Mucosa of descending colon (tissue), 3 donors: ENCODE measurements at regions not wholly inside any gene's neighbourhood (a gene's known extent, or its start where the extent isn't known, plus 50 kb on each side); places are given as distances from the start of the nearest gene placed in this dataset.

Source experiments
- ATAC-seq: fragments of 200-7000 bp; cut with Tn5 transposase; one replicate; pipeline ENCODE4 v1.9.1; 2020; ENCODE audit warnings: mild to moderate bottlenecking, moderate library complexity
- DNase-seq, 3 donors: peaks; one replicate each; pipeline ENCODE4 v3.0.0-alpha.2; 2020
- H3K36me3 ChIP-seq: fragments of 200-600 bp; one replicate; pipeline ENCODE4 v1.8.0; 2021; ENCODE audit warnings: low read depth, mild to moderate bottlenecking
- H3K4me1 ChIP-seq: fragments of 200-600 bp; one replicate; pipeline ENCODE4 v1.8.0; 2021; ENCODE audit warnings: low read depth, mild to moderate bottlenecking
- H3K4me3 ChIP-seq: fragments of 200-600 bp; one replicate; pipeline ENCODE4 v1.8.0; 2021; ENCODE audit warnings: mild to moderate bottlenecking
- H3K9me3 ChIP-seq: fragments of 200-600 bp; one replicate; pipeline ENCODE4 v1.8.0; 2021; ENCODE audit warnings: mild to moderate bottlenecking
- CTCF ChIP-seq: fragments of 200-600 bp; IDR thresholded peaks from one replicate; pipeline ENCODE4 v1.8.0; 2022; ENCODE audit warnings: antibody characterized with exemption, mild to moderate bottlenecking
- intact Hi-C, 2 donors: fragments of 100-400 bp; cut with DNase I in 1 of 2; cut with micrococcal nuclease in 1 of 2; formaldehyde crosslinking; loops; one replicate each; pipeline versions ENCODE4 v1.11.0 to v1.11.1; 2022; cut with DNase I, micrococcal nuclease
- donor health status: DM: no; HTN: no; CAD: no; lungs with moderate emphysema.
- donor health status: DM: no; HTN: no; CAD: no.
- donor health status: DM: no; HTN: yes; CAD: no.

GRCh38 chr6:117117652-117118051 is 147.7 kb upstream of the VGLL2 start:
- TF ChIP-seq CTCF = no peak
- ATAC-seq (no peak), DNase-seq (no peak)
- Histone ChIP-seq H3K36me3 (no peaks in the 10 kb centered on the region), H3K4me3 (no peak overlapping the region), H3K4me1 (no peaks in the 10 kb centered on the region), H3K9me3 (no peaks in the 10 kb centered on the region)
- intact Hi-C loops = no loop called here

- Histone ChIP-seq H3K36me3 (no peaks in the 10 kb centered on the region), H3K4me3 (no peak overlapping the region), H3K4me1 (no peaks in the 10 kb centered on the region), H3K9me3 (no peaks in the 10 kb centered on the region)
- no peak for TF ChIP-seq CTCF
- no peak for DNase-seq
- intact Hi-C loops = no loop called here
- ATAC-seq = no peak
These were observed 146.9 kb upstream of the VGLL2 start for GRCh38 chr6:117118490-117118889.

- Histone ChIP-seq H3K4me3 (no peak overlapping the region), H3K9me3 (no peaks in the 10 kb centered on the region), H3K36me3 (no peaks in the 10 kb centered on the region), H3K4me1 (no peaks in the 10 kb centered on the region)
- intact Hi-C loops = no loop called here
- no peak for DNase-seq
- no peak for ATAC-seq
- TF ChIP-seq CTCF = no peak
These were observed 139.1 kb upstream of the VGLL2 start for GRCh38 chr6:117126213-117126612.

GRCh38 chr6:117128052-117128451 is 137.3 kb upstream of the VGLL2 start:
- no peak for TF ChIP-seq CTCF
- intact Hi-C loops = no loop called here
- H3K36me3 ChIP-seq = no peaks in the 10 kb centered on the region
- H3K4me3 ChIP-seq = no peak overlapping the region
- no peak for ATAC-seq
- no peaks in the 10 kb centered on the region for H3K9me3 ChIP-seq
- DNase-seq = no peak
- no peaks in the 10 kb centered on the region for H3K4me1 ChIP-seq

DNA sequence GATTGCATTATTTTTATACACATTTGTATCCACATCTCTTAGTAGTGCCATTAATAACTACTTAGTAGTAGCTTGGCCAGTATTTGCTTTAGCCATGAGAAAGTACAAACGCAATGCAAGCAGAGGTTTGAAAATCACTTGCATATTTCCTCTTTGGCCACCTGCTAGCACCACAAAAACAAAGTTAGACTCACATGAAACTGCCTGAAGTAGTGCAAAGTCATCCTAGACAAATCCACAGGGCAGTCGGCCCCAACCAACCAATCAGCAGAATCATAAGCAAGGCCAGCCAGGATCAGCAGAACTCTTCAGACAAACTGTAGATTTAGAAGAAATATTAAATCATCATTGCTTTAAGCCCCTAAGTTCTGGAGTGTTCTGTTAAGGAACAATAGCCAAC is 135.2 kb upstream of the VGLL2 start:
- no peaks in the 10 kb centered on the region for H3K9me3 ChIP-seq
- H3K4me3 ChIP-seq = no peak overlapping the region
- no peak for ATAC-seq
- no peaks in the 10 kb centered on the region for H3K36me3 ChIP-seq
- no peak for TF ChIP-seq CTCF
- no peak for DNase-seq
- intact Hi-C loops = no loop called here
- H3K4me1 ChIP-seq = no peaks in the 10 kb centered on the region

DNA sequence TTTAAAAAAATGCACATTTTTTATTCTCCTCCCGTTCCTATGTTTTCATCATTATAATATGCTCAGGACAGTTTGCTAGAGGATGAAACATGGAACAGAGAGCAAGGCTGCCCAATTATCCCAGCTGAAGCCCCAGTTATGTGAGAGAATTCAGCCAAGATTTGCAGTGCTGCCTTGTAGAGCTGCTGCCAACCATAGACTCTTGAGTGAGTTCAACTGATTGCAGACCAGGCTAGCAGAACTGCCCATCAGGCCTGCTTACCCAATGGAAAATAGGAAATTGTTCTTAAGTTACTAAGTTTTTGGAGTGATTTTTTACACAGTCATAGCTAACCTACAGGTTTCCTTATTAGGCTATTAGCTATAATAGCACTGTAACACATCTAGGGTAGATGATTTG is 128.7 kb upstream of the VGLL2 start:
- Histone ChIP-seq H3K4me3 (no peak overlapping the region), H3K4me1 (no peaks in the 10 kb centered on the region), H3K36me3 (no peaks in the 10 kb centered on the region), H3K9me3 (no peaks in the 10 kb centered on the region)
- DNase-seq (no peak), ATAC-seq (no peak)
- intact Hi-C loops = no loop called here
- TF ChIP-seq CTCF = no peak
